ENCODE measurements at regions not wholly inside any gene's neighbourhood (a gene's known extent, or its start where the extent isn't known, plus 50 kb on each side); places are given as distances from the start of the nearest gene placed in this dataset.

DNA sequence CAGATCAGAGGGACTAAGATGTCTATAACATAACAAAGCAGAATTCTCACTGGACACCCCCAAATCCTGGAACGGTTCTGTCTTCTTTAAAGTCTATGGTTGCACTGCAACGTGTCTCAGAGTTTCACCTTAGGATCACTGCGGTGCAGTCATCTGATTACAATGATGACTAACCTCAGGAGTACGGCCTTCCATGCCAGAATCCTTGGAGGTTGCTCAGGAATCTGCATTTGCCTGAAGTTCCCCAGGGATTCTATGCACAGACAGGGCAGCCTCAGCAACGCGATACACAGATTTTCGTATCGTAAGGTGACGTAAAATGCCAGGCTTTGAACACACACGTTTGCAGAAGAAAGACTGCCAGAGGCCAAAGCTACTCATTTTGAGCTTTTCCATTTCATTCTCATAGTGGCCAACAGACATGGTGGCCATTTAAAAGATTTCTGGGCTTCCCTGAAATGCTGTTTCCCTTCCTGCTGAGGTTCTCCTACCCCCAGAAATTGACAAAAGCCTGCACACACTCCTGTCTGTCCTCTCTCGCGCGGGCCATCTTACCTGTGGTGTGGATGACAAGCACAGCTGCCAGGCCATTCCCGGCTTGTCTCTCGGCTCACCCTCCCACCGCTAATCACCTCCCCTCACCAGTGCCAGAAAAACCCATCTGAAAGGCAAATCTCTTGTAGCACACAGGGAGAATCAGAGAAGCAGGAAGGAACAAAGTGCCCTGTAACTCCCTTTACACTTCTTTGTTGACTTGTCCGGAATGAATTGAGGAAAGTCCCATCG, 148.8 kb downstream of the ACKR3 start:
- no peak for DNase-seq (ENCODE audit: low spot score)

DNA sequence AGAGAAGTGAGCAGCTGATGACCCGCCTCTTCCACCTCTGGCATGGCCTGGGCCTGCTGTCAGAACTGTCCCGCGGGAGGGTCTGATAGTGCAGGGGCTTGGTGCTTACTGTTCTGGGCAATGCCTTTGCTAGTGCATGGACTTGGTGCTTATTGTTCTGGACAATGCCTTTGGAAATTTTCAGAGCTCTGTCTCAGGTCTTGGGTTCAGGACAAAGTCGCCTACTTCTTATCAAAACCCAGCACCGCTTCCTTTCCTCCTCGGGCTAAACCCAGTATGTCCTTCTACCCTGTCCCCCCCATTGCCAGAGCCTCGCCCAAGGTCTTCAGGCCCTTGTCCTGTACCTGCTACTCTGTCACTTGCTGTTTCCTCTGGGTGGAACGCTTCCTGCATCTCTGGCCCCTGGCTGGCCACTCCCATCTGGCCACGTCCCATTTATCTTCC, 149.6 kb downstream of the ACKR3 start:
- DNase-seq (ENCODE audit: low spot score), result no peak

DNA sequence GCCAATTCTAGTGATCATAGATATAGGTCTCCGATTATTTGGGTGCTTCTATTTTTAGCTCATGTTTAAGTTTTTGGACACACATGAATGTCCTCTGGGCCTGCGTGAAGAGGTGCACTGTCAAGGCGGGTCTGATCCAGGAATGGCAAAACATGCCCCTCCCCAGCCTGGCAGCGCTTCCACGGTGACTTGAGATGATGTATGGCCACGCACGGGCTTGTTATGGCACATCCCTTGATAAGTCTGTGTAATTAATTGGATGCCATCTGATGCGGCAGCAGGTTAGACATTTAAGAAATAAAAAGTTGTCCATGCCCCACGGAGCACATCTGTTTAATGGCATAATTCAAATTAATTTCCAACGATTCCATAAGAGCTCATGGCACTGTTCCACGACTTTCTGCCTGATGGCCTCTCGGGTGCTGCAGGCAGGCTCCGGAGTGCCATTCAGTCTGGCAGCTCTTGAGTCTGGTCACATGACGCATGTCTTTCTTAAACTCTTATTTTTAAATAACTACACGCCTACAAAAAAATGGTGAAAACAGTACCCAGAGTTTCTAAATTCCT, 151.4 kb downstream of the ACKR3 start:
- DNase-seq (ENCODE audit: low spot score), result no peak

DNA sequence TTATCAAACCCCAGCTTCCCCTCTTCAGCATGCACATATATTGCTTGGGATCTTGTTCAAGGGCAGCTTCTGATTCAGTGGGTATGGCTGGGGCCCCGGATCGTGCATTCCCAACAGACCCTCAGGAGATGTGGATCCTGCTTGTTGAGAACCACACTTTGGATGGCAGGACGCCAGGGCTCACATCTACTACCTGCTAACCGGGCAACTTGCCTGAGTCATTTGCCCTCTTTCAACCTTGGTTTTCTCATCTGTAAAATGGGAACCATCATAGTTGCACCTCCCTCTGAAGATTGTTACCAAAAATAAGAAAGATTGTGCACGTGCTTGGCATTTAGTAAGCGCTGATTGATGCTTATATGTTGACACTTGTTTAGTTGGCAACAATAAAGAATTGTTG, 154.6 kb downstream of the ACKR3 start:
- DNase-seq (ENCODE audit: low spot score), result no peak

DNA sequence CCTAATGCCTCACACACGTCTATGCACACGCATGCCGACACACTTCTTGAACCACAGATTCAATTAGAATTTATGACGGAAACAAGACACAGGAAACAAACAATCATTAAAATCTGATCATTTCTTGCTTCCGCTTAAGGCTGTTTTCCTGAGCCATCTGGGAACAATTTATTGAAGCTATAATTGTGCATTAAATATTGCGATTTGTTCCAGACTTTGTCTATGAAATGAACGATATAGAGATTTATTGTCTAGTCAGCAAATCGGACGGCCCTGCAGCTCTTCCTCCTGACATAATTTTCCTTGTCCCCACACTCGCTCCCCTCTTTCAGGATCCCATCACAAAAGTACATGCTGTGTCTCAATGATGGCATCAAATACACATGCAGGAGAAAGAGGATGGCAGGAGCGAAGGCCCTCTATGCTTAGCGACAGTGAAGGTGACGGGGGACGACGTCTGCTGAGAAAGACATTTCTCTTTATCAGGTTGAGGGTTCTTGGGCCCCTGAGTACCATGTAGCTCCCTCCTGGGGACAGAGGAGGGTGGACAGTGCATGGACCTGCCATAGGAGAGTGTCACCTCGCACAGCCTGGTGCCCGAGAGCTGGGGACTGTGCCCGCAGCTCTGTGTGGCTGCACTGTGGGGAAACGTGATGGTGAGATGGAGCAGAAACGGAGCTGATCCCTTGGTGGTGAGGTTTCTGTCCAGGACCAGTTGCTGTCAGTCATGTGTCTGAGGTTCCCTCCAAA, 157.3 kb downstream of the ACKR3 start:
- no peak for DNase-seq (ENCODE audit: low spot score)

- DNase-seq (ENCODE audit: low spot score), result peak; percentile 51
Observed at GRCh38 chr2:236728916-236729670, 159.5 kb downstream of the ACKR3 start.

- DNase-seq (ENCODE audit: low spot score), result no peak
Observed at GRCh38 chr2:236730393-236730792, 160.8 kb downstream of the ACKR3 start.

- DNase-seq (ENCODE audit: low spot score), result peak; percentile 85
Observed at GRCh38 chr2:236731767-236732580, 162.3 kb downstream of the ACKR3 start.

GRCh38 chr2:236733156-236733555, 163.5 kb downstream of the ACKR3 start:
- DNase-seq (ENCODE audit: low spot score), result no peak

GRCh38 chr2:236735825-236736238, 166.2 kb downstream of the ACKR3 start:
- no peak for DNase-seq (ENCODE audit: low spot score)

DNA sequence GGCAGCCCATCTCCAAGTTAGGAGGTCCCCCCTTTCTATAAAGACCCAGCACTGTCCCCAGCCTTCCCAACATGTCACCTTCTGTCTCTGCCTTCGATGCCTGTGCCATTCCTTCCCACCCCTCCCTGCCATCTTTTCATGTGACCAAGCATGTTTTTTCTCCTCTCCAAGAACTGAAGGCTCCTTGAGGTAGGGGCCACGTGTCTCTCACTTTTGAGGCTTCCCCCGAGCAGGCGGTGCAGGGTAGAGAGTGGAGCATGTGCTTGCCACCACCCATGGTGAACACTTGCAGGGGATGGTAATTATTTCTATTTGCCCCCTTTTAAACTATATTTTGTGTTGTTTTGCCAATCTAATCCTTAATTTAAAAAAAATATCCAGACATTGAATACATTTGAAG, 168.4 kb downstream of the ACKR3 start:
- no peak for DNase-seq (ENCODE audit: low spot score)

DNA sequence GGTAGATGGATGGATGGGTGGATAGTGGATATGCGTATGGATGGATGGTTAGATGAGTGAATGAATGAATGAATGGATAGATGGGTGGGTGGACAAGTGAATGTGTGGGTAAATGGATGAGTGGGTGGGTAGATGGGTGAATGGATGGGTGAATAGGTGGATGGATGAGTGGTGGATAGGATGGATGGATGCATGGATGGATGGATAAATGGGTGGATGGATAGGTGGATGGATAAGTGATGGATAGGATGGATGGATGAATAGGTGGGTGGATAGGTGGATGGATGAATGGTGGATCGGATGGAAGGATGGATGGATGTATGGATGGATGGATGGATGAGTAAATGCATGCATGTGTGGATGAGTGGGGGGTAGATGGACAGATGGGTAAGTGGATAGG, 169.3 kb downstream of the ACKR3 start:
- no peak for DNase-seq (ENCODE audit: low spot score)

DNA sequence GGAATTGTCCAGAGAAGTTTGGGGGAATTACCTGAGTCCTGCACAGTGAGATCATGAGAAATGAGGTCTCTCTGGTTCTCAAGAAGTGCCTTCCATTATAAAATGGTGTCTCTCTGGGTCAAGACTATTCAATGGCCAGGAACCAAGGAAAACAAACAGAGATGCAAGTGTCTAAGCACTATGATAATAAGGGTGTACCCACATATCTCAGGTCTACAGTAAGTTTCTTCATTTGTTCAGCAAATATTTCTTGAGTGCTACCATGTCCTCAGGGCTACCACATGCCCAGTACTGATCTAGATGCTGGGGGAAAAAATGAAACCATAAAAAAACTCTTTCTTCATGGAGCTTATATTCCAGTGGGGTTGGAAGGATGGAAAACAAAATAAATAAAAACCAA, 170.0 kb downstream of the ACKR3 start:
- DNase-seq (ENCODE audit: low spot score), result no peak

GRCh38 chr2:236740506-236740905, 170.9 kb downstream of the ACKR3 start:
- no peak for DNase-seq (ENCODE audit: low spot score)

GRCh38 chr2:236743039-236743920, 173.7 kb downstream of the ACKR3 start:
- no peak for DNase-seq (ENCODE audit: low spot score)

DNA sequence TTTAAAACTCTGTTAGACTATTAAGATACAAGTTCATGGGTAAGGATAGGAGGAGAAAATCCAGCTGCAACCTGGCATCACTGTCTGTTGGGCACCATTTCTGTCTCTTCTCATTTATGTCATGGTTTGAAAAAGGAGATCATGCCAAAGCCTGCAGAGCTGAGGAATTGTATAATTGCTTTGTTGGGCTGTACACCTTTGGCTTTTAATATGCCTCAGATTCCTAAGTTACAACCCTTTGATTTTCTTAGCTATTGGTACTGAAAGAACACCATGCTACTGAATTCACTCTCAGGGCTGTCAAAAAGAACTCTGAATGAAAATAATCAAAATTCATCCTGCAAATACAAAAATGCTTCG, 174.3 kb downstream of the ACKR3 start:
- no peak for DNase-seq (ENCODE audit: low spot score)

GRCh38 chr2:236744281-236744705, 174.7 kb downstream of the ACKR3 start:
- no peak for DNase-seq (ENCODE audit: low spot score)

DNA sequence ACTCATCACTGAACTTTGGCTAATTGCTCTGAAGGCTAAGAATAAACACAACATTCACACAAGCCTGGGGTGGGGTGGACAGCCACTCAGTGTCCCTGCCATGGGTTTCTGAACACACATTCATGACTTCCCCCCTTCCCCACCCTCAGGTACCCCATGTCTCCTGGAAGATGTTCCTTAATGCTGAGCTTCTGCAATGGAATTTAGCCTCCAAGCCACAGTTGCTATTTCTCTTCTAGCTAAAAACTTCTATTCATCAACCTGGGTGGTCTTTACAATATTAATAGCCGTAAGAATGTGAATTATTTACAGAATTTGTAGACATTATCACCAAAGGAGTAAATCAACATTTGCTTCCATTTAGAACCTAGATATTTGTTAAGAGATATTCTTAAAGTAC, 175.1 kb downstream of the ACKR3 start:
- no peak for DNase-seq (ENCODE audit: low spot score)

- DNase-seq (ENCODE audit: low spot score), result no peak
Observed at GRCh38 chr2:236745420-236746210, 176.0 kb downstream of the ACKR3 start.

DNA sequence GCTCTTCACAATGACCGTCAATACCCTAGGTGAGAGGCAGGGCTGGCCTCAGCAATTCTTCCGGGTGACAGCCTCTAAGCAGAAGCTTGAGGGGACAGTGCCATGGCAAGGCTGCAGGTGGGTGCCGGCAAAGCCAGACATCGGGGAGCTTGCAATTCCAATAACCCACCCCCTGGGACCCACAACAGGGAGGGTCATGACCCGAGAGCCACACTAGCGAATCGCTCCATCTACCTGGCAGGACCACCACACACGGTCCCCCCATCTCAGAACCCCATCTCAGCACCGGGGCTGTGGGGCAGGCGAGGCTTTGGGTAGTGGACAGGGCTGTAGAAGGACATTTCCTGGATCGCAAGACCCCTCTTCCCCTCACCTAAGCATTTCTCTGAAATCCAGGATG, 177.2 kb downstream of the ACKR3 start:
- DNase-seq (ENCODE audit: low spot score), result no peak

Data from cerebellar cortex (tissue), 1 donor.